ENCODE measurements at regions not wholly inside any gene's neighbourhood (a gene's known extent, or its start where the extent isn't known, plus 50 kb on each side); places are given as distances from the start of the nearest gene placed in this dataset.
A peak's percentile ranks its signal among the peaks of the same experiment; 100 is the strongest.
"Not testable (repeated sequence)": the region's sequence is repeated elsewhere in the genome, so short reads cannot be mapped to it uniquely, and the experiment has no call there.

DNA sequence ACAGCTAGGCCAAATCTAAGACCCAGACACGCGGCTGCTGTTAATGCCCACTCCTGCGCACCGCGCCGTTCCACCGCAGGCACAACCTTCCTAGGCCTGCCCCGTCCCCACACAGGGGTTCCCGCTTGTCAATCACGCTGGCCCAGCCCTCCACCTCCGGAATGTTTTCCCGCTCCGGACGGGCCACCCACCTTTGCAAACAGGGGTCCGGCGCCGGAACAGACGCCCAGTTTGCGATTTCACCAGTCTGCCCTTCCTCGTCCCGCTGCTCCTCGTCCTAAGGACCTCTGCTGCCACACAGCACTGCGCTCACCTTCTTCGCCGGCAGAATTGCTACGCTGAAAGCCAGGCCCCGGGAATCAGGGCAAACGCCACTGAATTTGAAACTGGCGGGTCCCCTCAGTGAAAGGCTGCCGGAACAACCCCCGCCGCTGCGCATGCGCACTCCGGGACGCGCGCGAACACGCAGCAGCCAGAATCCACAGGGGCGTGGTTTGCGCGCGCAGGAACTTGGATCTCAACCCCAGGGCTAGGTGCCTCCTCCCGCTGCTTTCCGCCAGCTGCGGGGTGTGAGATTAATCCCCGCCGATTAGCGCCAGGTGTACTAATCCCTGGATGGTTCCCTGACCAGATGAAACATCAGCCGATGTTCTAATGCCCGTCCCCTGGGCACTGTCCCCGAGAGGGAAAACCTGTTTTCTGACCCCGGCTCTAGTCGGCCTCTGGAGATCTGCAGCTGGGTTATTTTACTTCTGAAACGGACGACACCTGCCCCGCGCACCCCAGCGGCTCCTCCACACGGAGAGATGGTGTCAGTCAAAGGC, 159.7 kb downstream of the KLRB1 start (continued):
- 0 out of 2 replicates have a peak, but pooled peaks have one; percentile 4 for TF ChIP-seq ETV5 (CRISPR knock-in tag; IDR thresholded peaks at IDR 0.05; ENCODE audit: borderline replicate concordance)
- TF ChIP-seq SP2 (CRISPR knock-in tag; IDR thresholded peaks at IDR 0.05) = 0 out of 2 replicates have a peak, but pooled peaks have one; percentile 45
- TF ChIP-seq HDAC1 (CRISPR knock-in tag; IDR thresholded peaks at IDR 0.05) = peak; percentile 80
- TF ChIP-seq, protein P1, sequence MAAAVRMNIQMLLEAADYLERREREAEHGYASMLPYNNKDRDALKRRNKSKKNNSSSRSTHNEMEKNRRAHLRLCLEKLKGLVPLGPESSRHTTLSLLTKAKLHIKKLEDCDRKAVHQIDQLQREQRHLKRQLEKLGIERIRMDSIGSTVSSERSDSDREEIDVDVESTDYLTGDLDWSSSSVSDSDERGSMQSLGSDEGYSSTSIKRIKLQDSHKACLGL (CRISPR knock-in tag; IDR thresholded peaks at IDR 0.05) = peak; percentile 49; the same call in 1 of the 2 replicates
- TF ChIP-seq TAF1 (CRISPR knock-in tag; IDR thresholded peaks at IDR 0.05) = peak; percentile 51; the same call in 1 of the 2 replicates
- 0 out of 2 replicates have a peak, but pooled peaks have one; percentile 36 for TF ChIP-seq FOXK1 (CRISPR knock-in tag; IDR thresholded peaks at IDR 0.05; ENCODE audit: borderline replicate concordance, low read depth)
- peak; percentile 81; the same call in 1 of the 2 replicates for TF ChIP-seq SIN3B (IDR thresholded peaks at IDR 0.05; ENCODE audit: low read length)
- TF ChIP-seq GATAD1 (CRISPR knock-in tag; IDR thresholded peaks at IDR 0.05) = peak; percentile 88
- TF ChIP-seq, protein P2, sequence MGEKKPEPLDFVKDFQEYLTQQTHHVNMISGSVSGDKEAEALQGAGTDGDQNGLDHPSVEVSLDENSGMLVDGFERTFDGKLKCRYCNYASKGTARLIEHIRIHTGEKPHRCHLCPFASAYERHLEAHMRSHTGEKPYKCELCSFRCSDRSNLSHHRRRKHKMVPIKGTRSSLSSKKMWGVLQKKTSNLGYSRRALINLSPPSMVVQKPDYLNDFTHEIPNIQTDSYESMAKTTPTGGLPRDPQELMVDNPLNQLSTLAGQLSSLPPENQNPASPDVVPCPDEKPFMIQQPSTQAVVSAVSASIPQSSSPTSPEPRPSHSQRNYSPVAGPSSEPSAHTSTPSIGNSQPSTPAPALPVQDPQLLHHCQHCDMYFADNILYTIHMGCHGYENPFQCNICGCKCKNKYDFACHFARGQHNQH (CRISPR knock-in tag; IDR thresholded peaks at IDR 0.05) = 0 out of 2 replicates have a peak, but pooled peaks have one; percentile 25
- TF ChIP-seq ZNF143 (CRISPR knock-in tag; IDR thresholded peaks at IDR 0.05) = peak; percentile 53
- 0 out of 2 replicates have a peak, but pooled peaks have one; percentile 49 for TF ChIP-seq ZNF674 (CRISPR knock-in tag; IDR thresholded peaks at IDR 0.05; ENCODE audit: low read depth)
- TF ChIP-seq POGZ (CRISPR knock-in tag; IDR thresholded peaks at IDR 0.05) = peak; percentile 43; the same call in 1 of the 2 replicates
- peak; percentile 58 for TF ChIP-seq HNRNPLL (IDR thresholded peaks at IDR 0.05; ENCODE audit: low read depth, low read length, poor library complexity, severe bottlenecking)
- peak; percentile 56; the same call in 1 of the 2 replicates for TF ChIP-seq DR1 (CRISPR knock-in tag; IDR thresholded peaks at IDR 0.05)
- TF ChIP-seq BORCS8-MEF2B (CRISPR knock-in tag; IDR thresholded peaks at IDR 0.05) = peak; percentile 69; the same call in 1 of the 2 replicates
- peak; percentile 60; the same call in 1 of the 2 replicates for TF ChIP-seq POLR2G (IDR thresholded peaks at IDR 0.05; ENCODE audit: low read depth, low read length)
- TF ChIP-seq THAP11 (CRISPR knock-in tag; IDR thresholded peaks at IDR 0.05) = peak; percentile 57
- TF ChIP-seq, protein P3, sequence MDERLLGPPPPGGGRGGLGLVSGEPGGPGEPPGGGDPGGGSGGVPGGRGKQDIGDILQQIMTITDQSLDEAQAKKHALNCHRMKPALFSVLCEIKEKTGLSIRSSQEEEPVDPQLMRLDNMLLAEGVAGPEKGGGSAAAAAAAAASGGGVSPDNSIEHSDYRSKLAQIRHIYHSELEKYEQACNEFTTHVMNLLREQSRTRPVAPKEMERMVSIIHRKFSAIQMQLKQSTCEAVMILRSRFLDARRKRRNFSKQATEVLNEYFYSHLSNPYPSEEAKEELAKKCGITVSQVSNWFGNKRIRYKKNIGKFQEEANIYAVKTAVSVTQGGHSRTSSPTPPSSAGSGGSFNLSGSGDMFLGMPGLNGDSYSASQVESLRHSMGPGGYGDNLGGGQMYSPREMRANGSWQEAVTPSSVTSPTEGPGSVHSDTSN (CRISPR knock-in tag; IDR thresholded peaks at IDR 0.05) = peak; percentile 69
- not testable (repeated sequence) for TF ChIP-seq GABPA (IDR thresholded peaks at IDR 0.05; ENCODE audit: low read depth, low read length)
- peak; percentile 63 for TF ChIP-seq GABPA (CRISPR knock-in tag; IDR thresholded peaks at IDR 0.05; ENCODE audit: low read depth)
- TF ChIP-seq SALL1 (CRISPR knock-in tag; IDR thresholded peaks at IDR 0.05) = peak; percentile 26; the same call in 1 of the 2 replicates
- 0 out of 2 replicates have a peak, but pooled peaks have one; percentile 17 for TF ChIP-seq ZNF788 (CRISPR knock-in tag; IDR thresholded peaks at IDR 0.05; ENCODE audit: borderline replicate concordance)
- TF ChIP-seq, protein P4, sequence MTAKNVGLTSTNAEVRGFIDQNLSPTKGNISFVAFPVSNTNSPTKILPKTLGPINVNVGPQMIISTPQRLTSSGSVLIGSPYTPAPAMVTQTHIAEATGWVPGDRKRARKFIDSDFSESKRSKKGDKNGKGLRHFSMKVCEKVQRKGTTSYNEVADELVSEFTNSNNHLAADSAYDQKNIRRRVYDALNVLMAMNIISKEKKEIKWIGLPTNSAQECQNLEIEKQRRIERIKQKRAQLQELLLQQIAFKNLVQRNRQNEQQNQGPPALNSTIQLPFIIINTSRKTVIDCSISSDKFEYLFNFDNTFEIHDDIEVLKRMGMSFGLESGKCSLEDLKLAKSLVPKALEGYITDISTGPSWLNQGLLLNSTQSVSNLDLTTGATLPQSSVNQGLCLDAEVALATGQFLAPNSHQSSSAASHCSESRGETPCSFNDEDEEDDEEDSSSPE (CRISPR knock-in tag; IDR thresholded peaks at IDR 0.05) = peak; percentile 95
